ENCODE measurements at regions not wholly inside any gene's neighbourhood (a gene's known extent, or its start where the extent isn't known, plus 50 kb on each side); places are given as distances from the start of the nearest gene placed in this dataset.

GRCh38 chr2:198452327-198452726 lies 647.9 kb downstream of the PLCL1 start:
- Histone ChIP-seq H3K9me3 (ENCODE audit: control insufficient read depth, low read depth, low read length) (no peaks in the 10 kb centered on the region), H4K20me1 (ENCODE audit: control insufficient read depth, extremely low read depth, insufficient read depth, low read length) (no peaks in the 10 kb centered on the region), H3K27ac (ENCODE audit: control insufficient read depth, insufficient read depth, low read length) (no peak overlapping the region), H3K79me2 (ENCODE audit: control insufficient read depth, insufficient read depth, low read length) (no peaks in the 10 kb centered on the region), H3K9ac (ENCODE audit: control insufficient read depth, extremely low read depth, insufficient read depth, low read length) (no peak overlapping the region), H3K36me3 (ENCODE audit: control insufficient read depth in 2 of 2, extremely low read depth in 1 of 2, insufficient read depth in 2 of 2, low read length in 2 of 2) (no peaks in the 10 kb centered on the region), H3K27me3 (ENCODE audit: control insufficient read depth, extremely low read depth, insufficient read depth, low read length) (no peaks in the 10 kb centered on the region), H3K4me1 (ENCODE audit: control insufficient read depth, extremely low read depth, insufficient read depth, low read length) (peaks cover 8% of the 10 kb centered on the region), H3K4me2 (ENCODE audit: control insufficient read depth, extremely low read depth, insufficient read depth, low read depth, low read length) (no peak overlapping the region), H2AFZ (ENCODE audit: control insufficient read depth, low read length) (no peak overlapping the region), H3K4me3 (ENCODE audit: control insufficient read depth in 2 of 3, extremely low read depth in 1 of 3, insufficient read depth in 2 of 3, low read depth in 1 of 3, low read length in 3 of 3) (no peak overlapping the region), H3K9me1 (ENCODE audit: control insufficient read depth, extremely low read depth, insufficient read depth, low read length) (no peaks in the 10 kb centered on the region)
- DNase-seq (ENCODE audit: low read depth, low spot score), result no peak
- no peak for TF ChIP-seq EZH2 (IDR thresholded peaks at IDR 0.05; ENCODE audit: low read length)
- TF ChIP-seq, protein P1, sequence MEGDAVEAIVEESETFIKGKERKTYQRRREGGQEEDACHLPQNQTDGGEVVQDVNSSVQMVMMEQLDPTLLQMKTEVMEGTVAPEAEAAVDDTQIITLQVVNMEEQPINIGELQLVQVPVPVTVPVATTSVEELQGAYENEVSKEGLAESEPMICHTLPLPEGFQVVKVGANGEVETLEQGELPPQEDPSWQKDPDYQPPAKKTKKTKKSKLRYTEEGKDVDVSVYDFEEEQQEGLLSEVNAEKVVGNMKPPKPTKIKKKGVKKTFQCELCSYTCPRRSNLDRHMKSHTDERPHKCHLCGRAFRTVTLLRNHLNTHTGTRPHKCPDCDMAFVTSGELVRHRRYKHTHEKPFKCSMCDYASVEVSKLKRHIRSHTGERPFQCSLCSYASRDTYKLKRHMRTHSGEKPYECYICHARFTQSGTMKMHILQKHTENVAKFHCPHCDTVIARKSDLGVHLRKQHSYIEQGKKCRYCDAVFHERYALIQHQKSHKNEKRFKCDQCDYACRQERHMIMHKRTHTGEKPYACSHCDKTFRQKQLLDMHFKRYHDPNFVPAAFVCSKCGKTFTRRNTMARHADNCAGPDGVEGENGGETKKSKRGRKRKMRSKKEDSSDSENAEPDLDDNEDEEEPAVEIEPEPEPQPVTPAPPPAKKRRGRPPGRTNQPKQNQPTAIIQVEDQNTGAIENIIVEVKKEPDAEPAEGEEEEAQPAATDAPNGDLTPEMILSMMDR (optimal IDR thresholded peaks at IDR 0.05 in 1 of 3, IDR thresholded peaks at IDR 0.05 in 1 of 3, conservative IDR thresholded peaks at IDR 0.05 in 1 of 3; ENCODE audit: extremely low read depth in 1 of 3, insufficient read depth in 2 of 3, low read length in 3 of 3), result no peak
- no peak for FAIRE-seq
- dilution Hi-C loops (cut with MboI; ENCODE audit: extremely low pct_ligation_motif_present, low sequenced_read_pairs), result no loop called here

DNA sequence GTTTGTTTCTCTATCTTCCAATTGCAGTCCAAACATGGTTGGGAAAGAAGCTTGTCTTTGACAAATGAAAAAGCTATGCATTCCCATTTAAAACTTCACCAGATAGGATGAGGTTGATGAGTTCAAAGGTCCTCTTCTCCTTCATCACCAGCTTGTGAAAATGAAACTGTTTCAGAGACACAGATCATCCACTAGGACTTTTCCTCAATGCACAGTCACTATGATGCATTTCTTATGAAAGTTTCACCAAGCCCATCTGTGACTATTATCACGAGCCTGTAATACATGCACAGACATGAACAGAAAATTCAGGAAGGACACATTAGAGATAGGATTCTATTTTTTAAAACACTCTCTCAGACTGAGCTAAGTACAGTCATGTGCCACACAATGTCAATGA lies 644.4 kb downstream of the PLCL1 start:
- Histone ChIP-seq H3K79me2 (ENCODE audit: control insufficient read depth, insufficient read depth, low read length) (no peaks in the 10 kb centered on the region), H3K27ac (ENCODE audit: control insufficient read depth, insufficient read depth, low read length) (peak overlapping the region; percentile 77), H3K4me3 (ENCODE audit: control insufficient read depth in 2 of 3, extremely low read depth in 1 of 3, insufficient read depth in 2 of 3, low read depth in 1 of 3, low read length in 3 of 3) (no peak overlapping the region), H3K27me3 (ENCODE audit: control insufficient read depth, extremely low read depth, insufficient read depth, low read length) (no peaks in the 10 kb centered on the region), H3K9ac (ENCODE audit: control insufficient read depth, extremely low read depth, insufficient read depth, low read length) (peak overlapping the region; percentile 26), H3K4me1 (ENCODE audit: control insufficient read depth, extremely low read depth, insufficient read depth, low read length) (peaks cover 8% of the 10 kb centered on the region), H3K4me2 (ENCODE audit: control insufficient read depth, extremely low read depth, insufficient read depth, low read depth, low read length) (peak overlapping the region; percentile 69), H3K36me3 (ENCODE audit: control insufficient read depth in 2 of 2, extremely low read depth in 1 of 2, insufficient read depth in 2 of 2, low read length in 2 of 2) (no peaks in the 10 kb centered on the region), H3K9me1 (ENCODE audit: control insufficient read depth, extremely low read depth, insufficient read depth, low read length) (no peaks in the 10 kb centered on the region), H2AFZ (ENCODE audit: control insufficient read depth, low read length) (peak overlapping the region; percentile 60), H4K20me1 (ENCODE audit: control insufficient read depth, extremely low read depth, insufficient read depth, low read length) (no peaks in the 10 kb centered on the region), H3K9me3 (ENCODE audit: control insufficient read depth, low read depth, low read length) (no peaks in the 10 kb centered on the region)
- DNase-seq (ENCODE audit: low read depth, low spot score) (peak; percentile 64), FAIRE-seq (no peak)
- TF ChIP-seq, protein P1 (optimal IDR thresholded peaks at IDR 0.05 in 1 of 3, IDR thresholded peaks at IDR 0.05 in 1 of 3, conservative IDR thresholded peaks at IDR 0.05 in 1 of 3; ENCODE audit: extremely low read depth in 1 of 3, insufficient read depth in 2 of 3, low read length in 3 of 3), result no peak
- no peak for TF ChIP-seq EZH2 (IDR thresholded peaks at IDR 0.05; ENCODE audit: low read length)
- dilution Hi-C loops (cut with MboI; ENCODE audit: extremely low pct_ligation_motif_present, low sequenced_read_pairs), result no loop called here

Data from keratinocyte (primary cell).